DMS114 treated with DMSO at 0.1 percent for 48 hours (cell line): ENCODE measurements at regions not wholly inside any gene's neighbourhood (a gene's known extent, or its start where the extent isn't known, plus 50 kb on each side); places are given as distances from the start of the nearest gene placed in this dataset.

Experiments used
- DNase-seq: peaks from one replicate; lab custom pipeline; 2025; ENCODE audit not compliant: unreplicated experiment; lab: John Stamatoyannopoulos, UW

DNA sequence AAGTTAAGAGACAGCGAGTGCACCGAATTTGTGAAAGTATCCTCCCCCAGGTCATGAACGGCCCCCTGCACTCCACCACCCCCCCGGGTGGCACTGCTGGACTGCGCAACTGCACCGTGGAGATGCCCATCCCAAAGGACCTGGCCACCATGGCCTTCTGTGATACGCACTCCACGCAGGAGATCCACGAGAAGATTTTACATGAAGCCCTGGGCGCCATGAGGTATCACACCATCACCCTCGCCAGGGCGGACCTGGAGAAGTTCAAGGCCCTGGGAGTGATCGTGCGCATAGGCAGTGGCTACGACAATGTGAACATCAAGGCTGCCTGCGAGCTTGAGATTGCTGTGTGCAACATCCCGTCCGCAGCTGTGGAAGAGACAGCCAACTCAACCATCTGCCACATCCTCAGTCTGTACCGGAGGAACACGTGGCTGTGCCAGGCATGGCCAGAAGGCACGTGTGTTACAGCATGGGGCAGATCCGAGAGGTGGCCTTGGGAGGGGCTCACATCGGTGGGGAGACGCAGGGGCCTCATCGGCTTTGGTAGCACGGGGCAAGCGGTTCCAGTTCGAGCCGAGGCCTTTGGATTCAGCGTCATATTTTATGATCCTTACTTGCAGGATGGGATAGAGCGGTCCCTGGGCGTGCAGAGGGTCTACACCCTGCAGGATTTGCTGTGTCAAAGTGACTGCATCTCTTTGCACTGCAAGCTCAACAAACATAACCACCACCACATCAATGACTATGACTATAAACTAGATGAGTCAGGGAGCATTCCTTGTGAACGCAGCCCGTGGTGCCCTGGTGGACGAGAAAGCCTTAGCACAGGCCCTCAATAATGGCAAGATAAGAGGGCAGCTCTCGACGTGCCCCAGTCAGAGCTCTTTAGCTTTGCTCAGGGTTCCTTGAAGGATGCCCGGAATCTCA lies 290.8 kb upstream of the MC4R start:
- DNase-seq: no peak

DNA sequence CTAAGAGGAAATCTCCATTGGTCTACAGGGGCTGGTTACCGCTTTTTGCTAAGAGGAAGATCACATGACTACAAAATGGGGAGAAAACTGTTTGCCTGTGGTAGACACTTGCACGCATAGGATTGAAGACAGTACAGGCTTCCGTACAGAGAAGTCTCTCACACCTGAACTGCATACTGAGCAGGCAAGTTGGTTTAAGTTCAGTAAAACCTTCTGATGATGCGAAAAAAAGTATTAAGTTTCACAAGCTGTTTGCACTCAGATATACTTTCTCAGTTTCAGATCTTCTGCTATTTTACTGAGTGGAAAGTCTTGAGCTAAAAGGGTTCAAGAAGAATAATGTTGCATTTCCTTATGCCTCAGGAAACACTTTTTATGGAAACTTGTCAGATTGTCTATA lies 292.2 kb upstream of the MC4R start:
- DNase-seq: no peak

DNA sequence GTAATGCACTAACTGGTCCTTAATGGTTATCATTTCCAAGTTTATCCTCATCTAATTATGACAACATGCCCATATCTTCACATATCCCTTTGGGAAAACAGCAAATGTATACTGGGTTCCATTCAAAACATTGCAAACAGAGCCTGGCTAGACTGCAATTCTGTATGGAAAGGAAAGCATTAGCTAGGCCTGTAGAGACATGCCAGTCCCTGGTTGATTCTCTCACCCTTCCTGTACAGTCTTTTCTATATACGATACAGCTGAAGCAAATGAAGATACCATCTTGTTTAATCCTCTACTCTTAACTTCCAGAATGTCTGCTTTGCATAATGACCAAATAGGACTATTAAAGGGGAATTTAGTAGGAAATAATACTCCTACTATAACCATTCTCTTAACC lies 294.4 kb upstream of the MC4R start:
- DNase-seq: no peak

GRCh38 chr18:60668583-60668982 lies 296.0 kb upstream of the MC4R start:
- no peak for DNase-seq

DNA sequence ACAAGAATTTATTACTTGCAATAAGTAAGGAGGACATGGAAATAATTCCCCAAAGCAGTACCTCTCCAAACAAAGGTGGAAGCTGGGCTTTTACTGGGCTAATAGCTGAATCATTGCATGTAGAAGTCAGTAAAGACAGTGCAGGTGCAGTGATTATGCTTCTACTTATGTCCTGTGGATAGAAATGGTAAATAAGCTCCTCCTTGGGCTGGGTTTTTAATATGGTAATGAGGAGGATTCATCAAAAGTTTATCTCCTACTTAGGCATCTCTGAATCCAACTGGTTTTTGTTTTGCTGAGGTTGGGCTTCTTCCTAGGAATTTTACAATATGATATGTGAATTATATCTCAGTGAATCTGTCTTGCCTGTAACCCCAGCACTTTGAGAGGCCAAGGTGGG lies 297.4 kb upstream of the MC4R start:
- DNase-seq: no peak

DNA sequence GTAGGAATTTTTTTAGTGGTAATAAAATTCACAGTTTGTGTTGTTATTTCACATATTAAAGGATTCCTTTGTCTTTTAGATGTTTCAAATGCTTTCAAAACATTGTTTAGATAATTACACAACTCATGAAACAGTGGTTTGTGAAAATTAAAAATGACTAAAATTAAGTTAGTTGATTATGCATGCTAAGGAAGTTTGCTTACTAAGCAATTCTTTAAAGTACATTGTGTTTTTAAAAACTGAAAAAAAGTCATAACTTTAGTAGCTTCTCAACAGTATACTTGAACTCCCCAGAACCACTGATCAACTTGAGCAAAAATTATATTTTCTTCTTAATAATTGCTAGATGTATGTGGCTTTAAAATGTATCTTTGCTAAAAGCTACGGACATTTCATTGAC lies 298.4 kb upstream of the MC4R start:
- DNase-seq: no peak

GRCh38 chr18:60675126-60675525 lies 302.6 kb upstream of the MC4R start:
- no peak for DNase-seq

DNA sequence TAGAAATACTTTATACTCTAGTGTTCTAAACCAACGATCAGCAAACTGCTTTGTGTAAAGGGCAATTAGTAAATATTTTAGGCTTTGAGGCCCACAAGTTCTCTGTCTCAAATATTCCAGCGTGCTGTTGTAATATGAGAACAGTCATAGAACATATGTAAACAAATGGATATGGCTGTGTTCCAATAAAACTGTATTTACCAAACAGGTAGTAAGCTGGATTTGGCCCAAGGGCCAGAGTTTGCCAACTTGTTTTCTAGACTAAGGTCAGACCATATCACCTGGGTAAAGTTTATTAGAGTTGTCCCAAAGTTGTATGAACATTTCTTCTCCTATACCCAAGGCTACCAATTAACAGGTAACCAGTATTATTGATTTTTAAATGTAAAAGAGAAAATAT lies 303.2 kb upstream of the MC4R start:
- no peak for DNase-seq

GRCh38 chr18:60676815-60677214 lies 304.2 kb upstream of the MC4R start:
- DNase-seq: no peak

- DNase-seq: peak; percentile 10
These were observed 312.4 kb upstream of the MC4R start for GRCh38 chr18:60684843-60685513.

DNA sequence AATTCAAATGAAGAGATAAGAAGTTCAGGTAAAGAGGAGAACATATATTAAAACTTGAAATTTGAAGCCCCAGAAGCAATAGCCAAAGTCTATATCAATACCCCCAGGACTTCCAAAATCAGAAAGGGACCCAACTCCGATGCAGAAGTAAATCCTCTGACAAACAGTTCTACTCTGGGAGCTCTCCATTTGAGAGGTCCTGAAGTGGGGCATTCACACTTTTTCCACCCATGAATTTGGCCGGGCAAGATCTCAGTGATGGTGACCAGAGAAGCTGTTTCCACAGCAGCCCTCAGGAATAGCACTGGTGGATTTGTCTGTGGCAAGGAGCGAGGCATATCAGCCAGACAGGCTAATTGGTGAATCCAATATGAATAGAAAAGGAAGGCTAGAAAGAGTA lies 313.6 kb upstream of the MC4R start:
- DNase-seq: no peak

DNA sequence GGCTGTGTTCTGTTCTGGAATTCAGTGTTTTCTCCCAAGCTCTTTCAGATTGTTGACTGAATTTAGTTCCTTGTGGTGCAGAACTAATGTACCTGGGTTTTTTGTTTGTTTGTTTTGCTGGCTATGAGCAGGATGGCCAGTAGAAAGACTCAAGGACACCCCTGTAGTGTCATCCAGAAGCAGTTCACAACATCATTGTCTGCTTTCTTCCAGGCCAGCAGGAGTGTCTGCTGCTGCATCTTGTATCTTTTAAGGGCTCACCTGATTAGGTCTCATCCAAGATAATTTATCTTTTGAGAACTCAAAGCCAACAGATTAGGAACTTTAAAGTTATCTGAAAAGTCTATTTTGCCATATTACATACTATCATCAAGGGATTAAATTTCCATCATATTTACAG lies 318.5 kb upstream of the MC4R start:
- DNase-seq: no peak

DNA sequence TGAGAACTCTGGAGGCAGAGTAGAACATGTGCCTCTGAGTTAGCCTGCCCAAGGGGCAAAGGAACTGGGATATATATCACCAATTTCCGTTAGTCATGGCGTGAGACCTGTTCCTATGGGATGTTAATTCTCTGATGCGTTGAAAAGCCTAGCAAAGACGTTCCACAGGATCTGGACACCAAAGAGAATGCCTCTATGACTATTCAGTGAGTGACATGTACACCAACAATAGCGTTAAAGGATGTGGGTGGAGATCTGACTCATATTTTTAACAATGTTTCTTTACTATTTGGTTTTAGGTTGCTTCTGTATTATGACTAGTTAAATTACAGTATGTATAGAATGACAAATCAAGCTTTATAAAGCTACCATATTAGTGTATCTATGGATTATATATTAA lies 320.9 kb upstream of the MC4R start:
- DNase-seq: no peak

DNA sequence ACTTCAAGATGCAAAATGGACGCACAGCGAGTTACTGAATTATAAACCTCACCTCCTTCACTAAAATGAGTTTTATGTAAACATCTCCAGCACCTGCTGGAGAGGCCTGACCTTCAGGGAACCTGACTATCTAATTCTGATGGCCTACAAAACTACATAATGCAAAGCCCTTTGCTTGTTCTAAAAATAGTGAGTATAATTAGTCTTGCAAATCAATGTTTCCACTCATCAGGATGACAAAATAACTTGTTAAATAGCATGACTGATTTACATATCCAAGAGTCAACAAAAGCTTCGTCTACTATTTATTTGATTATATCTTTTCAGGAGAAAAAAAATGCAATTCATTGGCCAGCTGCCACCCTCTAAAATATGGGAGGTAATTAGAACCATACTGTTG lies 326.3 kb upstream of the MC4R start:
- no peak for DNase-seq

DNA sequence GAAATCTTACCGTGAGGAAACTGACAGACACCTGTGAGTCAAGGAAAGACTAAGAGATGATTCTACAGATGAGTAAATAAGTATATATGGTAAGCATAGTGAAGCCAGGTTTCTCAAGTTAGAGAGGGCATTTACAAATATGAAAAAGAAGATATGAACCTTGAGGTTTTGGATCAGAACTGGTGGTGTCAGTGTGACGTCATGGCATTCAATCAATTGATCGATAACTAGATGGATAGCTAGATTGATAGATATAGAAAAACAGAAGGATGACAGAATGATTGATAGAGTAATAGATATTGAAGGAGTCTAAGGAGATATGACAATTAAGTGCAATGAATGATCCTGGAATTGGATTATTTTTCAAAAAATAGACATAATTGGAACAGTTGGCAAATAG lies 350.2 kb upstream of the MC4R start:
- no peak for DNase-seq

DNA sequence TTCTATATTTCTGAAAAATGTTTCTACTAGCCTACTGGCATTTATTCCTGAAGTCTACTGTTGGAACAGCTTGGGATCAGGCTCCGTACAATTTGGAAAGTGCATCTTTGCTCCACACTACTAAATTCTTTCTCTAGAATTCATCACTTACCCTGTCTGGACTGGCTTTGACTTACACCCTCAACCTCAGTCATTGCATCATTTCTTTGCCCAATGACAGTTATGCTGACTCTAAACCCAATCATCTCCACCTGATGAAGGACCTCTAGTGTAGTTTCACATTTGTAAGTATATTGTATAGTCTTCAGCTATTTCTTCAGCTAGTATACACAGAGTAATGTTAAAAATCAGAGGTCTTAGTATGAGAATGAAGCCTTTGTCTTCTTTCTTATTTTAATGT lies 359.6 kb upstream of the MC4R start:
- DNase-seq: no peak

DNA sequence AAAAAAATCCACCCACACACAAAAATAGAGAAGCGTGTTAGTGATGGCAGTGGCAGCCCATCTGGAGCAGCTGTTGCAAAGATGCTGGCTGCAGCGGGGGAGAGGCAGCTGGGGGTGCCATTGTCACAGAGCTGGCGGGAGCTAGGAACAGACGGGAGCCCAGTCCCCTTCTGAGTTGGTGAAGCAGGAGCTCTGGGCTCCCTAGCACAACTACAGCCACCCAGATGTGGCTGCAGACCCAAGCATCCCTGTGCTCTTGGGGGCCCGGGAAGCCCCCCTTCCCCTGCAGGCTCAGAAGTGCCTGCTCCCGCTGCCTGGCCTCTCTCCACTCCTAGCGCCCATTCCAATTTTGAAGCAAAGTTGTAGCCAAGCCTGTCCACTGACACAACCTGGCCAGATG lies 366.6 kb upstream of the MC4R start:
- no peak for DNase-seq

DNA sequence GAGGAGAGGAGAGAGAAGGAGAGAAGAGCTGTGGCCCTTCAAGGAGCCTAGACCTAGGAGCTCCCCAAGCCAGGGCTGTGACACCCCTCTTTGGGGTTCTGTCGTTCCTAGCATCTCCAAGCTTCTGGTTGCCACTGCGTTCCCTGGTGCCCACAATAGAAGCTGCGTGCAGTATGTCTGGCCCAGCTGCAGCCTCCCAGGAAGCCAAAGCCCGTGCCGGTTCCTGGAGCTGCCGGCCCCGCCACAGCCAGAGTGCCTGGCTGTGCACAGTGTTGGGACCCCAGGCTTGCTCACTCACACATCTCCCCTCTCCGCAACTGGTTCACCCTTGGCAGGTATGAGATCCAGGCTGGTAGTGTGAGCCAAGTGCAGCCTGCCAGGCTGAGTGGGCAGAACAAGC lies 367.7 kb upstream of the MC4R start:
- no peak for DNase-seq

DNA sequence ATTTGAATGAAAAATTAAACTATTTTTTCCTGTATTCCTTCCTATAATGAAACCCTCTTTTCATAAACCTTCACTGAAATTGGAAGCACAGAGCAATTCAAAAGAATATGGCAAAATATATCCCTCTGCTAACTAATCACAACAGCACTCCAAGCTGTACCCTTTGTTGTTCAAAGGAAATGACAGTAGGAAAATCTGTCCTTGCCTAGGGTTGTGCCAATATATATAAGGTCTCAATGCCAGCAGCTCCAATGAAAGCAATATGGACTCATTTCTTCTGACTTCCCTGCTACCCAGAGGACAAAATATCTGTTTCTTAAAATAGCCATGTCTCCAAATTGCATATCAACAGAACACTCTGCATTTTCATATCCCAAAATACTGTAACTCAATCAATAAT lies 373.9 kb upstream of the MC4R start:
- no peak for DNase-seq

- no peak for DNase-seq
These were observed 374.3 kb upstream of the MC4R start for GRCh38 chr18:60746919-60747318.

- DNase-seq: no peak
These were observed 381.2 kb upstream of the MC4R start for GRCh38 chr18:60753753-60754152.

GRCh38 chr18:60754413-60755009 lies 381.9 kb upstream of the MC4R start:
- DNase-seq: no peak
